ENCODE measurements at regions not wholly inside any gene's neighbourhood (a gene's known extent, or its start where the extent isn't known, plus 50 kb on each side); places are given as distances from the start of the nearest gene placed in this dataset.

DNA sequence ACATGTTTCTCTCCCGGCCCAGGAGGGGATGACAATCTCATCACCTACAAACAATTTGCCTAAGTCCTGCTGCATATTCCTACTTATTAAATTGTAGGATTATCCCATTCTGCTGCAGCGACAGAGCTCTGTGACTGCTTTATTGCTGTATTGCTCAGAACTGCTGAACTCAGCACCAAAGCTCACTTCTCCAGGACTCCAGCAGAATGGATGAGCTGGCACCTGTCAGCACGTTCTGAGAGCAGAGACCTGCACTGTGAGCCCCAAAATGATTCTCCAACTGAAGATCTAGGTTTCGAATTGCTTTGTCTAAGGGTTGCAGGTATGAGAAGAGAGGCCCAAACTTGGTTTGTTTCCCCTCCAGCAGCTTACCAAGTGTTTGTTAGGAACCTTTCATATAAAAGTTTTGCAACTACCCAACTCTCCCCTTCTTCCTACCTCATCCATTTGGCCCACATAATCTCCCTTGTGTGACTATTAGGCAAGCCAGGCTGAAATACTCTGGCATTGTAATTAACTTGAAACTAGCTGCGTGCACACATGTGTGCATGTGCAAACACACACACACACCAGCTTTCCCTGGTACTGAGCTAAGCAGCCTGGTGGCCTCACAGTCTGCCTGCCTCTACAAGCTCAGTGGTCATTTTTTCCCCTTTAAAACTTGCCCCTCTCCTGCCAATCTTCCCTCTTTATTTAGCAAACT lies 161.4 kb upstream of the CAMK1G start:
- no peak for DNase-seq

DNA sequence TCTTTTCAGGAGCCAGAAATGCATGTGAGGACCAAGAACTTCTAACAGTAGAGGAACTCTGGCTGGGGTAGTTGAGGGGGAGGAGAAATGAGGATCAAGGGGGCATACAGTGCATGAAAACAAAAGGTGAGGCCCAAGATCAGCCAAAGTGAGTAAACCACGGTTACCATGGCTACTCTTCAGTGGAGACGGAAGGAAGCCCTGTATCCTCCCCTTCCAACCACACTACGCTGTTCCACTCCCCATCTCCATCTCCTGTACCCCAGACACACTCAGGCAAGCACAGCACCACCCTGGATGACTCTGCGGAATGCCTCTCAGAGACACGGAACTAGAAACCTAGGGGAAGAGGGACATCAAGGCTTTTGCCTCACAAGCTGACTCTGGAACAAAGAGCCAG lies 157.6 kb upstream of the CAMK1G start:
- no peak for DNase-seq

- no peak for DNase-seq
Measured at GRCh38 chr1:209427277-209427676, 156.2 kb upstream of the CAMK1G start.

DNA sequence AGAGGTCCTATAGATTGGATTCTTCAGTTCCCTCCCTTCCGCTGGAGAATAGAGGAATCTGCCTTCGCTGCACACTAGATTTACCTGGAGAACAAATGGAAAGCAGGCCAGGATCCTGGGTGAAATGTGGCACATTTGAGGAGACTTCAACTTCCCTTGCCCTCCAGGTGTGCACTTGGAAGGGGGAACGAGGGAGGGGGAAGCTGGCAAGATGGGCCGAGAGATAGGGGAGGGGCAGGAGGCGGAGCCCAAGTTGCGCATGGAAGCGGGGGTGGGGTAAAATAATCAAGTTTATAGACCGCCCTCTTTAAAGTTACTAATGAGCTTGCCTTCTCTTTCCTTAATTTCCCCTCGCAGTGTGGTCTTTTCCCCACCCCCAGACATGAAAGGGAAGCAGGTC lies 155.7 kb upstream of the CAMK1G start:
- no peak for DNase-seq

GRCh38 chr1:209428241-209428921 lies 155.1 kb upstream of the CAMK1G start:
- DNase-seq = peak; percentile 90

- DNase-seq = no peak
Measured at GRCh38 chr1:209429611-209430010, 153.9 kb upstream of the CAMK1G start.

GRCh38 chr1:209430107-209430506 lies 153.4 kb upstream of the CAMK1G start:
- peak; percentile 50 for DNase-seq

GRCh38 chr1:209430821-209431259 lies 152.7 kb upstream of the CAMK1G start:
- DNase-seq = peak; percentile 42

DNA sequence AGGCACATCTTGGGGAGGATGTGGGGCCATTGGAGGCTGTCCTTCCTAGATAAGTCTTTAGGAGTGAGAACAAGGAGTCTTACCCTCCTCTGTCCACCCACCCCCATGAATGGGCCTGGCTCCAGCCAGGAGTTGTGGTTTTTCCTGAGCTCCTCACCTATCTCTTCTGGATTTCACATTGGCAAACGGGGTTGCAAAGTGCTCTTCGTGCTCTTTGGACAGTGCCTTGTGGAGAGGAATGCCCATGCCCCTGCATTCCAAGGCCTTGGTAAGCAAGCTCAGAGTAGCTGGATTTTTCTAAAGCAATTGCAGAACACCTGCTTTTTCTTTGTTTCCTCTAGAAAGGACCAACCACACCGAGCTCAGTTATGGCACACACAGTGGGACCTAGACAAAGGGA lies 152.1 kb upstream of the CAMK1G start:
- no peak for DNase-seq

GRCh38 chr1:209431813-209432442 lies 151.6 kb upstream of the CAMK1G start:
- DNase-seq = no peak

GRCh38 chr1:209432443-209432825 lies 151.1 kb upstream of the CAMK1G start:
- no peak for DNase-seq

GRCh38 chr1:209433649-209434031 lies 149.9 kb upstream of the CAMK1G start:
- peak; percentile 53 for DNase-seq

- DNase-seq = no peak
Measured at GRCh38 chr1:209434066-209434465, 149.4 kb upstream of the CAMK1G start.

DNA sequence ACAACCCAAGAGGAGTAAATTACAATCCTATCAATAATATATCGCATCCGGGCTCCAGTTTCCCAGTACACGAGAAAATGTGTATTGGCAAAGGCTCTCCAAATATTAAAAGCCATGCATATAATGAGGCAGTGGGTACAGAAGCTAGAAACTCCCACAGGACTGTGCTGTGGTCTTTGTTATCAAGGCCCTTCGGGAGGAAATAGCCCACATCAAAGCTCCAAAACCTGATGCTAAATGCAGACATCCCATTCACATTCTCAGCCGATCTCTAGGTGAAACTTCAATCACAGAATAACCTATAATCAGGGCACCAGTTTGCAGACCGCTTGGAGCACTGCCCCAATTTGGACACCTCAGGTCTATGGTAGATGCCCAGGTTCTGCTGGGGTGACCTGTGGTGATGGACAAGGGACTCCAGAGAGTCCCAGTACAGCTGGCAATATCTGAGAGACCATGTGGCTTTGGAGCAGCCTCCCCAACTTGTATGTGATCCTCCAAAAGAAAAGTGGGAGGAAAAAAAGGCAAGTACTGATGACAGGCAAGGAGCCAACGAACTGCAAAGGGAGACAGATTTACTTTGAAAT lies 148.8 kb upstream of the CAMK1G start:
- DNase-seq = no peak

- peak; percentile 74 for DNase-seq
Measured at GRCh38 chr1:209435654-209436566, 147.6 kb upstream of the CAMK1G start.

DNA sequence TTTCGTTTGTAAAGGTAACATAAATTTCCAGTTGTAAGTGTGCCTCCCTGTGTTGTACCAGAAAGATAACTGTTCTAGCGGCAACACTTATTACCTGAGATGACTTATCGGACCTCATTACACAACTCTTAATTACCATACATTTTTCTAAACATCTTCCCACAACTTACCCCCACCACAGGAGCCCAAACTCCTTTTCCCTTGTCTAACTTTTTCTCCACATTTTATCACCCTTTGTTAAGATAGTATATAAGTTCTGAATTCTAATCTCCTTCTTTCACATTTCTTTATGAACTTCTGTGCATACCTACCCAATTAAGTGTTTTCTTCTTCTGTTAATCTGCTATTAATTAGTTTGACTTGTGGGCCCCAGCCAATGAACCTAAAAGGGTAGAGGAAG lies 143.7 kb upstream of the CAMK1G start:
- DNase-seq = no peak

DNA sequence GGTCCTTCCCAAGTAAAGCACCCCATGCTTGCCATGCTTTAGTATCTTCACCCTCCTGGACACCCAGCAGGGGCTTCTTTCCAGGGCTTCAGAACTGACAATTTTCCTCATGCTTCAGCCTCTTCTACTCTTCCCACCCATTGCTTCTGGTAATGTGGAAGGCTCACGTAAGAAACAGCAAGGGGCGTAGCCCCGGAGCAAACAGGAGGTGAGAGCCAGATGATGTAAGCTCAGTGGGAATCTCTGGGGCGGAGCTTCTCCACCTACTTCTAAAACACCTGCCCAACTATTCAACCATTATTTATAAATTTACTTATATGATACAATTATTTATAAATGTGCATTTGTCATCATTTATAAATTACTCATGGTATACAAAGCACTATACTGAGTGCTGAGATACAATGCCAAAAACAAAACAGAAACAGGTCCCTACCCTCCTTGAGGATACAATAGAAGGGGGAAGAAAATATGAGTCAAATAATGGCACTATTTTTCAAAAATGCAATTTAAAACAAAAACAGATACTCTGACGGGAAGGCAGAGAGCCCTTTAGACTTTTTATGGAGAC lies 140.1 kb upstream of the CAMK1G start:
- DNase-seq = no peak

DNA sequence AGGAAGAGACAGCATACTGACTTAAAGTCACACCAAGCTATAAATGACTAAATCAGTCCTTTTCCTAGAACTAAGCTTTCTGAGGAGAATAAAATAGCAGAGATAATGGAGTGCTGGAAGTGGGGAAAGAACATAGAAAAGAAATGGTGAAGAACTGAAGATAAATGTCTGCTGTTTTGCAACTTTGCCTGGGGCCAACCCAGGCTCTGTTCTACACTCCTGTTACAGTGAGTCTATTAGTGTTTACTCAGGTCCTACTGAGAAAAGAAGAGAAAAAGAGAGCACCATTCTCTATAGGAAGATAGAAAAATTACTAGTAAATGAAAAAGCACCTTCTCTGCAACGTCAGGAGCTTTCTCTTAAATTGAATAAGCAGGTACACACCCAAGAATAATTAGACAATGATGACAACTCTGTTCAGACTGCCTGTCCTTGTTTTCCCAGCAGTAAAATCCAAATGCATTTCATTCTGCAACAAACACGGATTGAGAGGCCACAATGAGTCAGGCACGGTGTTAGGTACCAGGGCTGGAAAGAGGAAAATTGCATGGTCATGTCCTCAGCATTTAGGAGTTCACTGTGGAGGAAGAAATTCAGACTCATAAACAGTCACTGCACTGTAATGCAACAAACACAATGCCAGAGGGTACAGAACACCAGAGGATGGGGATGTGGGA lies 139.4 kb upstream of the CAMK1G start:
- DNase-seq = no peak

DNA sequence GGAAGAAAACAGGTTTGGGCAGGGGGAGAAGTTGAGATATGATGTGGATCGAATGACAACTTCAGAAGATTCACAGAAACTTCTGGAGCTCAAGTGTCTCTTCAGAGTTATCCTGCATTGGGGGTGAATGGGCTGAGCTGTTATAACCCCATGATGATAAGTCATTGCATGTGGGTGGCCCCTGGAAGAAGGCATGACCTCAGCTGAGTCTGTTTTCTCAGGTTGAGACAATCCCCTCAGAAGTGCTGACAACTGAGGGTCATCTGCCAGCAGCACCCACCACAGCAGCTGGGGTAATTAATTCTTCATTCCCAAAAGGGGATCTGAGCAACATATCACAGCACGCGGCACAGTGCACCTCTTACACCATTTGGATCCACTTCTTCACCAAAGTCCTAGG lies 138.6 kb upstream of the CAMK1G start:
- DNase-seq = no peak

DNA sequence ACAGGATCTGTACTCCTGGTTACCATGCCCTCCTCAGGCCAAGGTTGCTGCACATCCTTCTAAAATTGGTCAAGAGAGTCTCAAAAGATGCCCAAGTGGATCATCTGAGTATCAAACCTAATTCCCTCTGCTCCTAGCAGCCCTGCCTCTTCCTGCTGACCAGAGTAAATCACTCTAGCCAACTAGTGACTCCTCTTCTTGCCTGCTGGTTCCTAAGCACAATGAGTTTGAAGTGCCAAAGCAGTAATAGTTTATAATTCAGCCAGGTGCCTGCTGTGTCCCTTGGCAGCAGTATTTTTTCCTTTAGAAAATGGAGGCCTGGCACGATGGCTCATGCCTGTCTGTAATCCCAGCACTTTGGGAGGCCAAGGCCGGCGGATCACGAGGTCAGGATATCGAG lies 137.9 kb upstream of the CAMK1G start:
- DNase-seq = no peak

DNA sequence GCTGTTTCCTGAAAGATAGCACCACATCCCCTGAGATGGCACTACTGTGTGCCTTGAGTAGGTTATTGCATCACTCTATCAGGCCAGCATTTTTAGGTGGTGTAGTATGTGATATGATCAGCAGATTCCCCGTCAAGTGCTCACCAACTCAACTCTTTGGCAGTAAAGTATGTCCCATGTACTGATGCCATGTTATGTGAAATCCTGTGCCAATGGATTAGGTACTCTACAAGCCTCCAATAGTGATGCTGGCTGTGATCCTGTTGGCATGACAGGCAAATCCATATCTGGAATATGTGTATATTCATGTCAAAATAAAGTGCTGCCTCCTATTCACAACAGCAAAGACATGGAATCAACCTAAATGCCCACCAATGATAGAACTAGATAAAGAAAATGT lies 137.2 kb upstream of the CAMK1G start:
- no peak for DNase-seq

Data from DMS79 treated with DMSO at 0.1 percent for 48 hours (cell line).